Tibial nerve (tissue), 3 donors: ENCODE measurements at regions not wholly inside any gene's neighbourhood (a gene's known extent, or its start where the extent isn't known, plus 50 kb on each side); places are given as distances from the start of the nearest gene placed in this dataset.
"Not testable (repeated sequence)": the region's sequence is repeated elsewhere in the genome, so short reads cannot be mapped to it uniquely, and the experiment has no call there.

Source experiments
- CTCF ChIP-seq, 5 experiments: fragments of 200-600 bp in 3 of 5; fragments of 450-650 bp in 2 of 5; sonication (generic) in 3 of 5; IDR thresholded peaks; one replicate each; pipeline ENCODE4 v1.5.1; 2016 to 2019; ENCODE audit warnings: antibody characterized with exemption in 5 of 5, mild to moderate bottlenecking in 3 of 5, moderate library complexity in 2 of 5
- POLR2A ChIP-seq, 2 donors: fragments of 450-650 bp; IDR thresholded peaks; one replicate each; pipeline ENCODE4 v1.6.1; 2017; ENCODE audit warnings: antibody characterized with exemption in 2 of 2, mild to moderate bottlenecking in 2 of 2, moderate library complexity in 2 of 2

- TF ChIP-seq POLR2A, CTCF (IDR thresholded peaks at IDR 0.05): not testable (repeated sequence)
Observed at GRCh38 chr7:136431736-136432135, 436.7 kb upstream of the CHRM2 start.
